Effector CD8-positive, alpha-beta T cell (primary cell): ENCODE measurements at regions not wholly inside any gene's neighbourhood (a gene's known extent, or its start where the extent isn't known, plus 50 kb on each side); places are given as distances from the start of the nearest gene placed in this dataset.

Source experiments
- DNase-seq: peaks from one replicate; lab custom pipeline; 2025; lab: John Stamatoyannopoulos, UW

DNA sequence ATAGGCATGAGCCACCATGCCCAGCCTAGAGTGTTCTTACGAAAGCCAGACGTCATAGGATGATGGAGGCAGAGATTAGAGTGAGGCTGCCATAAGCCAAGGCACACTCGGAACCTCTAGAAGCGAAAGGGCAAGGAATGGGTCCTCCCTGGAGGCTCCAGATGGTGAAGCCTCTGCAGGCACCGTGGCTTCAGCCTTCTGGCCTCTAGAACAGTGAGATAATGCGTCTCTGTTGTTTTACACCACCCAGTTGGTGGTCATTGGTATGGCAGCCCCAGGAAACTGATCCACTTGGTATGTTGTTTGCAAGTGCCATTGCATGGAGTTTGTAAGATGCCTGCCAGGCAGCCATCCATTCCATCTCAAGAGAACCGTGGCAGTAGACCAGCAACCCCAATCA is 791.0 kb downstream of the TBC1D22A start:
- DNase-seq: no peak

DNA sequence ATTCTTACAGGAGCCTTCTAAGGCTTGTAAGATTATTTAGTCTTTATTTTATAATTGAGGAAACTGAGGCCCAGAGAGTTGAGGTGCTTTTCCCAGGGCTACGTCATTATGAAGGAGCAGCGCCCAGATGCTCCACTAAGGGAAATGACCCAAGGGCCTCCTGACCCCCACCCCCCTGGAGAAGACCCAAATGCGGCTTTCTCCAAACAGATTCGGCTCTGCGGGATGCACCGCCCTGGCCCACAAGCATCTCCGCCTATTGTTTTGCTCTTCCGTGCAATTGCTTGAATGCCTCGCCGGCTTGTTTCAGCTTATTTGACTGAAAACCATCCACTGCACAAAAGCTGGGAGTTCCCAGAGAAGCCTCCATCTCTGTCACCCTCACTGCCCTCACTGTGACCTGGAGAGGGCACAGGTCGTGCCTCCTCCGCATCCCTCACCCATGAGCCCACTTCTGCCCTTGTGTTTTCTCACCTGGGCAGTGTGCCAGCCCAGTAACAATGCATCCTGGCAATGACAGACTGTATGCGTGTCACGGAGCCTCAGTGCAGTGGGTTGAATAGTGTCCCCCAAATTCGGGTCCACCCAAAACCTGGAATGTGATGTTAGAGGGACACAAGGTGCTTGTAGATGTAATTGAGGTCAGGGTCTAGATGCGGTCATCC is 790.2 kb downstream of the TBC1D22A start:
- DNase-seq: no peak

DNA sequence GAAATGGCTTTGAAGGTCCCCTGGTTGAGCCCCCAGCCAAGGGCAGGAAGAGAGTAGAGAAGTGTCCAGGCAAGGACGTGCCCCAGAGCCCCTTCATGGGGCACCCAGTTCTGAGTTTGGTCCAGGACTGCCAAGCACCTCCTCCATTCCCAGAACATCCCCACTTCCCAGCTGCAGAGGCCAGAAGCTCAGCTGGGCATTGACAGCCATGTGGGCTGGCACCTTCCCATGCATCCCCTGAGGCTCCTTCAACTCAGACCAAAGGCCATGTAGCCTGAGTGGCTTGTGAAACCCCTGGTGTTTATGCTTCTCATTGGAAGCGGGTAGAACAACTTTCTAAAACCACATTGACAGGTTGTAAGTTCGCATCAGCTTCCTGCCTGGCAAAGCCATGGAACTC is 789.6 kb downstream of the TBC1D22A start:
- DNase-seq: no peak

- DNase-seq: no peak
These were observed 789.0 kb downstream of the TBC1D22A start for GRCh38 chr22:47551431-47551775.

DNA sequence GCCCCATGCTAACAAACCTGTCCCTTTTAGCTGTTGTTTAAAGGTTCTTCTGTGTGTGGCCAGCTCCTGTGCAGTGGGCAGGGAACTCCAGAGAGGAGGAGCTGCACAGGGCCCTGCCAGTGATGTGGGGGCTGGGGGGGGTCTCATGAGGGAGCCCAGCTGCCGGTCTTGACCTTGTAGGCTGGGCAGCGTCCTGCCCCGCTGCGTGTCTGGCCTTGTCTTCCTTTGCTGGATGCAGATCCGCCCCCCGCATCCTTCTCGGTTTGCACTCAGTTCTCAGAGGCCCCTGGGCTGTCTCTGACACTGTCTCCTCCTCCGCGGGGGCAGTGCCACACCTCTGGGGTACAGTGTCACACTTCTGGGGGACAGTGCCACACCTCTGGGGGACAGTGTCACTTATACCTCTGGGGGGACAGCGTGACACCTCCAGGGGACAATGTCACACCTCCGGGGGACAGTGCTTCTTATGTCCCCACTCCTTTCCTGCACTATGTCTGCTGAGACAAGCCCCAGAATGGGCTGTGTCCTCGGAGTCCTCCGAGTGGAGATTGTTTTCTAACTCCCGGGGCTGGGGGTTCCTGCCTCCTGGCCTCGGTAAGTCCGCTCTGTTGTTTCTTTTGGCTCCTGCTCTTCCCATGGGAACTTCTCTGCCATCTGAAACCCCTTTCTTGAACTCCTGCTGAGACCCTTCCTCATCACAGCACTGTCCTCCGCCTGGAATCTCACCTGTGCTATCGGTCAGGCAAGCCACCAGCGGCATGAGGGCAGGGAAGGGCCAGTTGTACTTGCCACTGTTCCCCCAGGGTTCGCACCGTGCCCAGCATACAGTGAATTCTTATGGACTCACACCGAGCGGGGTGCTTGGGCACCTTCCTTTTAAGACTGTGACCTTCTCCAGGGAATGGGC is 788.3 kb downstream of the TBC1D22A start:
- DNase-seq: no peak

GRCh38 chr22:47549741-47550340 is 787.4 kb downstream of the TBC1D22A start:
- no peak for DNase-seq

DNA sequence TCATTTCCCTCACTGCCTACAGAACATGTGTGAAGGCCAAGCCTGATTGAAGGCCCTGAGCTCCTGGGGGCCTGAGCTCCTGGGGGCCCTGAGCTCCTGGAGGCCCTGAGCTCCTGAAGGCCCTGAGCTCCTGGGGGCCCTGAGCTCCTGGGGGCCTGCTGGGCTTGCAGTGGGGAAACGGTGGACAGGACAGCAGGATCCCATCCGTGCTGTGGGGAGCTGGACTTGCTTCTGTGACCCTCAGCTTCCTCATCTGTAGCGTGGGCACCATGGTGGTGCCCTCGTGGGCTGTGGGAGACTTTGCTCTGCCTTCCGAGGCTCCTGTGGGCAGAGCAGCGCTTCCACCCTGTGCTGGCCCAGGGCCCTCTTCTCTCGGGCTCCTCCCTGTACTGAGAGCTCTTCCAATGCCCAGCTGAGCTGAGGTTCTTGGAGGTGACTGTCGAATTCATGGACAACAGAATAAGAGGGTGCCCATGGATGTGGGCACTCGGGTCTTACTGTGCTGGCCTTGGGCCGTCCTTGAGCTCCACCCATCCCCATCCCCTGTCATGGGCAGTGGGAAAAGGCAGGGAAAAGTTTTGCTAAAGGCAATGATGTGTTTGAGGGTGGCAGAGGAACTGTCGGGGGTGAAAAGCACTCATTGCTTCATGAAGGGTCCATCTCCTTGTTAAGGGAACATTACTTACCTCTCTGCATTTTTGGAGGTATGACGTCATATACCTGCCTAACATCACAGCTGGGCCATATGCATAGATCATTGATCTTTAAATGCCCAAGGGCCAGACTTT is 786.7 kb downstream of the TBC1D22A start:
- no peak for DNase-seq

GRCh38 chr22:47547881-47548650 is 785.6 kb downstream of the TBC1D22A start:
- no peak for DNase-seq

DNA sequence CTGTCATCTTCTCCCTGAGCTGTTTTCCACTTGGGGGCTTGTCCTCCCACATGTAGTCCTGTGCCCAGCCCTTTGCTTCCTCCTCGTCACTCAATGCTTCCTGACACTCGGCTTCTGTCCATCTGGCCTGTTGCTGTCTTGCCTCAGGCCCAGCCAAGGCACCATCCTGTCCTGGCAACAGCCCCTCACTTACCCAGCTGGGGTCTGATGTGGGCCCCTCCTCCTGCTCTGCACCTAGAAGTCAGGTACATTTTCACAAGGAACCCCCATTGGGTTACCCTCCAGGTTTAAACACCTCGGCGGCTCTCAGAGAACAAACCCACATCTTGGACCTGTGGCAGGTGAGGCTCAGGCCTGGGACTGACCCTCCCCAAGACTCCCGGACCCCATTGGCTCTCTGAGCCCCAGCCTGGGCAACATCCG is 784.8 kb downstream of the TBC1D22A start:
- no peak for DNase-seq

- DNase-seq: no peak
These were observed 782.2 kb downstream of the TBC1D22A start for GRCh38 chr22:47544696-47545095.

GRCh38 chr22:47543447-47543846 is 781.0 kb downstream of the TBC1D22A start:
- no peak for DNase-seq

DNA sequence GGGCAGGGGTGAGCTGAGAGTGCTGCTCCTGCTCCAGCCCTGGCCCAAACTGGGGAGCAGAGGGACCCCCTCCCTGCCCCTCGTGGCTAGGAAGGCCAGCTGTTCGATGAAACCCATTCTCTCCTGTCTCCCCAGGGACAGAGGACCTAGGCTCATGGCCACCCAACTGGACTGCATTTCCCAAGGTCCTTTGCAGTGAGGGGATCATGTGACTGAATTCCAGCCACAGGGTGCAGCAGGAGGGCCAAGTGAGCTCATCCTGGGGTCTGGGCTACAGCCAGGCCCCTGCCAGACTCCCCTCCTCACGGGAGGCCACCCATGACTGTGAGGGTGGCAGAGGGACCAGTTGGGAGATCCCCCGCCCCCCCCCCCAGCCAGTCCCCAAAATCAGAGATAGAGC is 777.6 kb downstream of the TBC1D22A start:
- DNase-seq: no peak

GRCh38 chr22:47539374-47539773 is 776.9 kb downstream of the TBC1D22A start:
- no peak for DNase-seq

GRCh38 chr22:47535681-47536080 is 773.2 kb downstream of the TBC1D22A start:
- no peak for DNase-seq

GRCh38 chr22:47534804-47535410 is 772.5 kb downstream of the TBC1D22A start:
- DNase-seq: no peak

- no peak for DNase-seq
These were observed 771.7 kb downstream of the TBC1D22A start for GRCh38 chr22:47533961-47534803.

DNA sequence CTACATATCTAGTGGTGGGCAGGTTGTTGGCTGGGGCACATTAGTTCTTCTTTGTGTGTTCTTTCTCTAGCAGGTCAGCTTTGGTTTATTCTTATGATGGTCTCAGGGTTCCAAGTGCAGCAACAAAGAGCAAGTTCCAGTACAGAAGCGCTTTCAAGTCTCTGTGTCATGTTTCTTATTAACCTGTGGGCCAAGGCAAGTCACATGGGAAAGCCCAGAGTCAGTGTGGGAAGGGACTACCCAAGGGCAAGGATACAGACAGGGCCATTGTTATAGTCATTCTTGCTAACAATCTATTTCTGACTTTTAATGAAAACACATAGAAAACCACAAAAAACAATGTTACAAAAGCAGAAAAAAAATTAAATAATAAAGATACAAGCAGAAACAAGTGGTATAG is 754.6 kb downstream of the TBC1D22A start:
- DNase-seq: no peak

GRCh38 chr22:47515384-47516125 is 753.1 kb downstream of the TBC1D22A start:
- no peak for DNase-seq

- DNase-seq: no peak
These were observed 750.2 kb downstream of the TBC1D22A start for GRCh38 chr22:47512617-47513016.
